ENCODE measurements at regions not wholly inside any gene's neighbourhood (a gene's known extent, or its start where the extent isn't known, plus 50 kb on each side); places are given as distances from the start of the nearest gene placed in this dataset.

DNA sequence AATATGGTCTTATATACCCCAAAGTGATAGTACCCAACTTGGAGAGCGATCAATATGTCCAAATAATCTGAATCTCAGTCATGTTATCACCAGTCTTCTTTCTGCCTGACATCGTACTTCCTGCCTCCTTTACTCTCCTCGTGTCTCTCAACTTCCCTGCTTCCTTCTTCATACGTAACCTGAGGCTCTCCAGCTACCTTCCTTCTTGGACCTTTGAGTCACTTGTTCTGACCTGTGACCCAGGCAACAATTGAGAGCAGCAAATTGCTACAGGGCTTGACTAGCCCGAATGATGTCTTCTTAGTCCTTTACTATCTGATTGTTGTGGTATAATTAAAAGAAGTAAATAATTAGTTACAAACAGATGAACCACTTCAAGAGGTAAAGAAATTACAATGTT lies 145.9 kb upstream of the MBNL1 start:
- TF ChIP-seq EZH2 (IDR thresholded peaks at IDR 0.05) (no peak), POLR2A (IDR thresholded peaks at IDR 0.05; ENCODE audit: borderline replicate concordance, extremely low read depth, insufficient read depth, insufficient read length) (no peak)

All from HCT116 (cell line).